ENCODE measurements at regions not wholly inside any gene's neighbourhood (a gene's known extent, or its start where the extent isn't known, plus 50 kb on each side); places are given as distances from the start of the nearest gene placed in this dataset.

- Histone ChIP-seq H3K4me2 (ENCODE audit: insufficient read depth, low read length) (no peak overlapping the region), H3K79me2 (ENCODE audit: control insufficient read depth, insufficient read depth, low read length) (no peaks in the 10 kb centered on the region), H3K4me3 (replicated peaks in 1 of 3; ENCODE audit: insufficient read depth in 1 of 3, low read depth in 1 of 3, low read length in 3 of 3) (no peak overlapping the region), H3K27me3 (ENCODE audit: control insufficient read depth in 2 of 2, insufficient read depth in 2 of 2, low read length in 2 of 2) (no peaks in the 10 kb centered on the region), H3K9ac (replicated peaks; ENCODE audit: extremely low read depth, insufficient read depth, low read length) (no peak overlapping the region), H3K9me1 (replicated peaks; ENCODE audit: control insufficient read depth, extremely low read depth, insufficient read depth, low read length) (no peaks in the 10 kb centered on the region), H4K20me1 (replicated peaks; ENCODE audit: control insufficient read depth, extremely low read depth, insufficient read depth, low read length) (no peaks in the 10 kb centered on the region), H3K9me3 (replicated peaks; ENCODE audit: control insufficient read depth, insufficient read depth, low read length) (no peaks in the 10 kb centered on the region), H2AFZ (ENCODE audit: low read depth, low read length) (no peak overlapping the region), H3K36me3 (ENCODE audit: control insufficient read depth in 2 of 2, extremely low read depth in 1 of 2, insufficient read depth in 2 of 2, low read length in 2 of 2) (no peaks in the 10 kb centered on the region), H3K27ac (ENCODE audit: insufficient read depth, low read depth, low read length) (no peak overlapping the region), H3K4me1 (ENCODE audit: control insufficient read depth, extremely low read depth, insufficient read depth, low read length) (no peaks in the 10 kb centered on the region)
- DNase-seq (ENCODE audit: low read depth, low spot score) = no peak
- no peak for FAIRE-seq
- ChIA-PET CTCF (no interaction called here), POLR2A (no interaction called here)
- dilution Hi-C loops (cut with MboI; ENCODE audit: extremely low pct_ligation_motif_present, low sequenced_read_pairs) (no loop called here), intact Hi-C loops (cut with micrococcal nuclease) (loop anchor here (10.0 kb wide), 1 partner anchor 1526 kb away; no protein-coding TSS in a partner anchor)
- no peak for TF ChIP-seq MYC (IDR thresholded peaks at IDR 0.05; ENCODE audit: low read depth, low read length)
- no peak for TF ChIP-seq MAX (IDR thresholded peaks at IDR 0.05; ENCODE audit: insufficient read depth, insufficient read length)
- TF ChIP-seq JUN (IDR thresholded peaks at IDR 0.05; ENCODE audit: borderline replicate concordance, insufficient read depth, insufficient read length, low read depth) = no peak
- TF ChIP-seq CTCF (IDR thresholded peaks at IDR 0.05; ENCODE audit: extremely low read depth in 1 of 2, insufficient read depth in 1 of 2, low read depth in 1 of 2, low read length in 2 of 2) = no peak
- BruUV-seq (replicated peaks) = no TSS peak
Measured at GRCh38 chrX:145190801-145191389, 56.4 kb upstream of the SPANXN1 start.

Data from endothelial cell of umbilical vein (primary cell).